ENCODE measurements at regions not wholly inside any gene's neighbourhood (a gene's known extent, or its start where the extent isn't known, plus 50 kb on each side); places are given as distances from the start of the nearest gene placed in this dataset.
"Not testable (repeated sequence)": the region's sequence is repeated elsewhere in the genome, so short reads cannot be mapped to it uniquely, and the experiment has no call there.

- DNase-seq (ENCODE audit: low spot score): not testable (repeated sequence)
Observed at GRCh38 chr10:46202405-46202804, 84.4 kb upstream of the ANTXRL start.

- not testable (repeated sequence) for DNase-seq (ENCODE audit: low spot score)
Observed at GRCh38 chr10:46204482-46205102, 82.2 kb upstream of the ANTXRL start.

- not testable (repeated sequence) for DNase-seq (ENCODE audit: low spot score)
Observed at GRCh38 chr10:46210427-46210826, 76.4 kb upstream of the ANTXRL start.

- DNase-seq (ENCODE audit: low spot score): no peak
Observed at GRCh38 chr10:46215426-46215825, 71.4 kb upstream of the ANTXRL start.

- no peak for DNase-seq (ENCODE audit: low spot score)
Observed at GRCh38 chr10:46216003-46216634, 70.7 kb upstream of the ANTXRL start.

- no peak for DNase-seq (ENCODE audit: low spot score)
Observed at GRCh38 chr10:46216836-46217751, 69.7 kb upstream of the ANTXRL start.

- no peak for DNase-seq (ENCODE audit: low spot score)
Observed at GRCh38 chr10:46217752-46218453, 68.9 kb upstream of the ANTXRL start.

- no peak for DNase-seq (ENCODE audit: low spot score)
Observed at GRCh38 chr10:46218921-46219320, 67.9 kb upstream of the ANTXRL start.

- not testable (repeated sequence) for DNase-seq (ENCODE audit: low spot score)
Observed at GRCh38 chr10:46219431-46219990, 67.3 kb upstream of the ANTXRL start.

- no peak for DNase-seq (ENCODE audit: low spot score)
Observed at GRCh38 chr10:46220187-46220586, 66.6 kb upstream of the ANTXRL start.

- no peak for DNase-seq (ENCODE audit: low spot score)
Observed at GRCh38 chr10:46220872-46221538, 65.8 kb upstream of the ANTXRL start.

GRCh38 chr10:46222364-46222935 lies 64.3 kb upstream of the ANTXRL start:
- no peak for DNase-seq (ENCODE audit: low spot score)

- no peak for DNase-seq (ENCODE audit: low spot score)
Observed at GRCh38 chr10:46223064-46223480, 63.7 kb upstream of the ANTXRL start.

GRCh38 chr10:46223626-46224413 lies 63.0 kb upstream of the ANTXRL start:
- no peak for DNase-seq (ENCODE audit: low spot score)

- no peak for DNase-seq (ENCODE audit: low spot score)
Observed at GRCh38 chr10:46224414-46224682, 62.4 kb upstream of the ANTXRL start.

GRCh38 chr10:46225597-46225996 lies 61.2 kb upstream of the ANTXRL start:
- no peak for DNase-seq (ENCODE audit: low spot score)

GRCh38 chr10:46226232-46226631 lies 60.6 kb upstream of the ANTXRL start:
- no peak for DNase-seq (ENCODE audit: low spot score)

- DNase-seq (ENCODE audit: low spot score): no peak
Observed at GRCh38 chr10:46226900-46227558, 59.8 kb upstream of the ANTXRL start.

GRCh38 chr10:46227571-46227935 lies 59.2 kb upstream of the ANTXRL start:
- DNase-seq (ENCODE audit: low spot score): no peak
